ENCODE measurements at regions not wholly inside any gene's neighbourhood (a gene's known extent, or its start where the extent isn't known, plus 50 kb on each side); places are given as distances from the start of the nearest gene placed in this dataset.

DNA sequence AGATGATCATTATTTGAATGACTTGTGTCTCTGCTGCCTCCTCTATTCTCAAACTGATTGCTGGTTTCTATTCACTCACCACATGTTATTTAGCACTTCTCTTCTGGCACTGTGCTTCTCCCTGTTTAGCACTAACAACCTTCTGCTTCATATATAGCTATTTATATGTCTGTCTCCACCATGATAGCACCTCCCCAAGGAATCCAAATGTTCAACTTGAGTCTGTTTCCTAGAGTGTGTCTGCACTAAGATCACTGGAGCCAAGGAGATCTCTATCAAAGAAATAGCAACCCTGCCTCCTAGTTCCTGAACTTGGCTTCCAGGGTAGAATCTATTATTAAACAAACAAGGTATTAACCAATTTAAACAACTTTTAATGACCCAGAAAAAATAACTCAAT lies 104.5 kb downstream of the CYP26A1 start (continued):
- TF ChIP-seq SRF (IDR thresholded peaks at IDR 0.05; ENCODE audit: low read depth) (no peak), MAX (IDR thresholded peaks at IDR 0.05) (no peak), ZFX (IDR thresholded peaks at IDR 0.05) (no peak), POLR2A (IDR thresholded peaks at IDR 0.05; ENCODE audit: borderline replicate concordance, extremely low read depth, insufficient read depth, insufficient read length) (no peak)
- TF ChIP-seq, protein P1, sequence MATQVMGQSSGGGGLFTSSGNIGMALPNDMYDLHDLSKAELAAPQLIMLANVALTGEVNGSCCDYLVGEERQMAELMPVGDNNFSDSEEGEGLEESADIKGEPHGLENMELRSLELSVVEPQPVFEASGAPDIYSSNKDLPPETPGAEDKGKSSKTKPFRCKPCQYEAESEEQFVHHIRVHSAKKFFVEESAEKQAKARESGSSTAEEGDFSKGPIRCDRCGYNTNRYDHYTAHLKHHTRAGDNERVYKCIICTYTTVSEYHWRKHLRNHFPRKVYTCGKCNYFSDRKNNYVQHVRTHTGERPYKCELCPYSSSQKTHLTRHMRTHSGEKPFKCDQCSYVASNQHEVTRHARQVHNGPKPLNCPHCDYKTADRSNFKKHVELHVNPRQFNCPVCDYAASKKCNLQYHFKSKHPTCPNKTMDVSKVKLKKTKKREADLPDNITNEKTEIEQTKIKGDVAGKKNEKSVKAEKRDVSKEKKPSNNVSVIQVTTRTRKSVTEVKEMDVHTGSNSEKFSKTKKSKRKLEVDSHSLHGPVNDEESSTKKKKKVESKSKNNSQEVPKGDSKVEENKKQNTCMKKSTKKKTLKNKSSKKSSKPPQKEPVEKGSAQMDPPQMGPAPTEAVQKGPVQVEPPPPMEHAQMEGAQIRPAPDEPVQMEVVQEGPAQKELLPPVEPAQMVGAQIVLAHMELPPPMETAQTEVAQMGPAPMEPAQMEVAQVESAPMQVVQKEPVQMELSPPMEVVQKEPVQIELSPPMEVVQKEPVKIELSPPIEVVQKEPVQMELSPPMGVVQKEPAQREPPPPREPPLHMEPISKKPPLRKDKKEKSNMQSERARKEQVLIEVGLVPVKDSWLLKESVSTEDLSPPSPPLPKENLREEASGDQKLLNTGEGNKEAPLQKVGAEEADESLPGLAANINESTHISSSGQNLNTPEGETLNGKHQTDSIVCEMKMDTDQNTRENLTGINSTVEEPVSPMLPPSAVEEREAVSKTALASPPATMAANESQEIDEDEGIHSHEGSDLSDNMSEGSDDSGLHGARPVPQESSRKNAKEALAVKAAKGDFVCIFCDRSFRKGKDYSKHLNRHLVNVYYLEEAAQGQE (IDR thresholded peaks at IDR 0.05; ENCODE audit: low read depth), result no peak

DNA sequence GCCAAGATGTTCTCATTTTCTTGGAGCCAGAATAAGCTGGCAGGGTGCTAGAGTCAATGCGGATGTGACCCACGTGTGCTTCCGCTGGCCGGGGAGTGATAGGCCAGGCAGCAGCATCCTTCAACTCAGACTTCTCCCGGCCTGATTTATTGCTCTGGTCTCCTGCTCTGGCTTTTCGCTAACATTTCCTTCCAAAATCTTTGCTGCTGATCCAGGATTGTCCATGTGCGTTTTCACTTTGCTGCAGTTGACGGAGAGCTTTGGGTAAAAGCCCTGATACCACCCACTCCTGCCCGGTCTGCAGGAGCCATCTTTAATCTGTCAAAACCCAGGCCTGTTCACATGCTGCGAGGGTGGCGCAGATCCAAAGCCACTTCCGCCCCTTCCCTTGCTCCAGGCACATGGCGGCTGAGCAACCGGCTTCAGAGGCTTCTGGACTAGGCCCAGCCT lies 106.8 kb downstream of the CYP26A1 start:
- ATAC-seq (no peak), DNase-seq (ENCODE audit: low read depth, low spot score) (no peak)
- POLR2A ChIA-PET, result no interaction called here
- no peaks in the 10 kb centered on the region for H3K9me2 ChIP-seq (ENCODE audit: insufficient read depth)
- no peaks in the 10 kb centered on the region for H3K9me3 ChIP-seq (ENCODE audit: control insufficient read depth in 1 of 2, insufficient read depth in 1 of 2, low read depth in 1 of 2, low read length in 2 of 2)
- no TSS peak for BruUV-seq (replicated peaks)
- H3K36me3 ChIP-seq (ENCODE audit: control insufficient read depth in 1 of 2, insufficient read depth in 2 of 2, low read length in 2 of 2), result no peaks in the 10 kb centered on the region
- no peaks in the 10 kb centered on the region for H4K20me1 ChIP-seq (ENCODE audit: insufficient read depth)
- RAD21 ChIA-PET (ENCODE audit: low non-redundant PET in 1 of 2, low total read pairs in 2 of 2, uncharacterized antibody in 2 of 2, unreplicated experiment in 2 of 2), result no interaction called here
- no peak overlapping the region for H2AFZ ChIP-seq (ENCODE audit: low read depth, low read length, poor library complexity, severe bottlenecking)
- H3K4me3 ChIP-seq (replicated peaks in 1 of 2; ENCODE audit: low read depth in 1 of 2, low read length in 2 of 2), result no peak overlapping the region
- intact Hi-C loops (cut with micrococcal nuclease), result no loop called here
- H3K4me1 ChIP-seq (ENCODE audit: control insufficient read depth in 1 of 2, insufficient read depth in 2 of 2, low read length in 2 of 2), result no peaks in the 10 kb centered on the region
- H3K4me2 ChIP-seq (ENCODE audit: low read length), result no peak overlapping the region
- no peaks in the 10 kb centered on the region for H3K79me2 ChIP-seq (ENCODE audit: insufficient read depth, low read length)
- no peaks in the 10 kb centered on the region for H3K27me3 ChIP-seq (ENCODE audit: insufficient read depth, low read length)
- no peak overlapping the region for H3K27ac ChIP-seq (ENCODE audit: low read depth, low read length)
- no peak overlapping the region for H3K9ac ChIP-seq (ENCODE audit: low read length)
- CTCF ChIA-PET, result no interaction called here
- TF ChIP-seq MAX (IDR thresholded peaks at IDR 0.05) (no peak), CTCF (IDR thresholded peaks at IDR 0.05 in 2 of 3, conservative IDR thresholded peaks at IDR 0.05 in 1 of 3; ENCODE audit: borderline replicate concordance in 1 of 3, insufficient read depth in 1 of 3, low read depth in 2 of 3, low read length in 2 of 3) (no peak), CEBPB (IDR thresholded peaks at IDR 0.05; ENCODE audit: low read depth) (no peak), POLR2A (IDR thresholded peaks at IDR 0.05; ENCODE audit: borderline replicate concordance, extremely low read depth, insufficient read depth, insufficient read length) (no peak), RAD21 (IDR thresholded peaks at IDR 0.05; ENCODE audit: low read depth) (no peak), YY1 (IDR thresholded peaks at IDR 0.05; ENCODE audit: extremely low read depth, insufficient replicate concordance, low read depth, low read length) (no peak), SP1 (IDR thresholded peaks at IDR 0.05; ENCODE audit: low read depth) (no peak), EGR1 (IDR thresholded peaks at IDR 0.05; ENCODE audit: low read depth) (no peak), POLR2AphosphoS5 (IDR thresholded peaks at IDR 0.05; ENCODE audit: low read depth, low read length) (no peak), FOSL1 (IDR thresholded peaks at IDR 0.05; ENCODE audit: low read depth) (no peak), EZH2phosphoT487 (IDR thresholded peaks at IDR 0.05; ENCODE audit: borderline replicate concordance) (no peak), ATF3 (IDR thresholded peaks at IDR 0.05) (no peak), TCF7L2 (IDR thresholded peaks at IDR 0.05; ENCODE audit: borderline replicate concordance, extremely low read depth, insufficient read depth, insufficient read length) (no peak)
- TF ChIP-seq, protein P1 (IDR thresholded peaks at IDR 0.05; ENCODE audit: low read depth), result no peak

All from HCT116 (cell line).